Esophagus muscularis mucosa (tissue), 4 donors: ENCODE measurements at regions not wholly inside any gene's neighbourhood (a gene's known extent, or its start where the extent isn't known, plus 50 kb on each side); places are given as distances from the start of the nearest gene placed in this dataset.

Experiments
- CTCF ChIP-seq, 3 experiments: fragments of 200-600 bp in 2 of 3; fragments of 450-650 bp in 1 of 3; sonication (generic) in 2 of 3; IDR thresholded peaks; one replicate each; pipeline ENCODE4 v1.5.1; 2017 to 2019; ENCODE audit warnings: antibody characterized with exemption in 3 of 3, mild to moderate bottlenecking in 2 of 3, moderate library complexity in 1 of 3
- EP300 ChIP-seq: sonication (generic); formaldehyde crosslinking; IDR thresholded peaks from one replicate; pipeline ENCODE4 v1.6.1; 2017; ENCODE audit warnings: antibody characterized with exemption
- POLR2A ChIP-seq: fragments of 450-650 bp; IDR thresholded peaks from one replicate; pipeline ENCODE4 v1.6.1; 2017; ENCODE audit warnings: antibody characterized with exemption, moderate library complexity, mild to moderate bottlenecking, low read depth

GRCh38 chr4:42732776-42733175, 75.9 kb upstream of the ATP8A1 start:
- no peak for TF ChIP-seq CTCF (IDR thresholded peaks at IDR 0.05)
- no peak for TF ChIP-seq EP300
- TF ChIP-seq POLR2A: no peak
